GM19238 (cell line): ENCODE measurements at regions not wholly inside any gene's neighbourhood (a gene's known extent, or its start where the extent isn't known, plus 50 kb on each side); places are given as distances from the start of the nearest gene placed in this dataset.
"Not testable (repeated sequence)": the region's sequence is repeated elsewhere in the genome, so short reads cannot be mapped to it uniquely, and the experiment has no call there.

Experiments used
- DNase-seq: peaks from one replicate; pipeline ENCODE4 v3.0.0; 2011; ENCODE audit warnings: low spot score; ENCODE audit not compliant: insufficient read length

DNA sequence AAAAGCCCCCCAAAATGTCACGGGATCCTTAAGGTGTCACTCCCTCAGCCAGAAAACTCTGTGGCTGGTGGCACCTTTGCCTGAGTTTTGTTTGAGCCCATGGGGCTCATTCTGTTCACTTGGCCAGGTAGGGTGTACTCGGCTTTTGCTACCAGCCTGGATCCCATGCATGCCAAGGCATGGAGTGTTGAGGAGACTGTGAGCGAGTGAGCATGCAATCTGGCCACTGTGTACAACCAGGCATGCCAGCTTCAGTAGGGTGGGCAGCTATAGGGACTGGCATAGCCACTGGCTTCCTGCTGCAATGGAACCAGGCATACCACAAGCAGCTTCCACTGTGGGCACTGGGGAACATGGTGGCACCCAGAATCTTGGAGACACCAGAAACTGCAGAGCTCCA, 436.0 kb upstream of the GRM3 start:
- DNase-seq, result no peak

GRCh38 chr7:86202833-86203232, 440.9 kb upstream of the GRM3 start:
- DNase-seq, result no peak

GRCh38 chr7:86201767-86202166, 441.9 kb upstream of the GRM3 start:
- no peak for DNase-seq

- no peak for DNase-seq
Measured at GRCh38 chr7:86199881-86200614, 443.7 kb upstream of the GRM3 start.

DNA sequence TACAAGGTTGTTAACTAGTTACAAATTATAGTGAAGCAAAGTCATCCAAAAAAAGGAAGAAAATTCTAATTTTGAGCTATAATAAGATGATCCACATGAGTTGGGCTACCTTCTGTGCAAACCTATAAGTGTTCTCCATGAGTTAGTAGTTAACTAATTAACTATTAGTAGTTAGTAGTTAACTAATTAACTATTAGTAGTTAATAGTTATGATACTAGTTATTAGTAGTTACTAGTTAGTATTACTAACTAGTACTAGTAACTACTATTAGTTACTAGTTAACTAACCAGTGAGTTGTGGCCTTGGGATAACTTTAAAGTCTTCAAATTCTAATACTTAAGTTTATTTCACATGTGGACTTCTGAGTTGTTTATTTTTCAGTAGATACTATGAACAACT, 453.4 kb upstream of the GRM3 start:
- DNase-seq, result no peak

DNA sequence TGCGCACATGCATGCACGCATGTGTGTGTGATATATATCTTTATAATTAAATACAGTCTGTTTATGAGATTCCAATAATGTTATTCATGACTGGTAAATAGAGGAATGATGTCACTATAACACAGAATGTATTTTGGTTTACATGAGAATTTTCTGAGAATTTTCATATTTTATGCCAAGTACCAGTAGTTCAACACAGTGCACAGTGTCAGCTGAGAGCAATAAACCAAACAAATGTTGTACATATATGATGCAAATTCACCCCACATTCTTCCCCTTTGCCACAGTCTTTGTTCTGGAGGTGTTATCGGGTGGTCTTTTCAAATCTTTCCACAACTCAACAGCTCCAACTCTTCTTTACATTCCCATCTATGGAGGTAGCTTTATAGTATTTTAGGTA, 462.2 kb upstream of the GRM3 start:
- DNase-seq, result no peak

GRCh38 chr7:86164827-86165226, 478.9 kb upstream of the GRM3 start:
- no peak for DNase-seq

- DNase-seq, result no peak
Measured at GRCh38 chr7:86158111-86158510, 485.6 kb upstream of the GRM3 start.

DNA sequence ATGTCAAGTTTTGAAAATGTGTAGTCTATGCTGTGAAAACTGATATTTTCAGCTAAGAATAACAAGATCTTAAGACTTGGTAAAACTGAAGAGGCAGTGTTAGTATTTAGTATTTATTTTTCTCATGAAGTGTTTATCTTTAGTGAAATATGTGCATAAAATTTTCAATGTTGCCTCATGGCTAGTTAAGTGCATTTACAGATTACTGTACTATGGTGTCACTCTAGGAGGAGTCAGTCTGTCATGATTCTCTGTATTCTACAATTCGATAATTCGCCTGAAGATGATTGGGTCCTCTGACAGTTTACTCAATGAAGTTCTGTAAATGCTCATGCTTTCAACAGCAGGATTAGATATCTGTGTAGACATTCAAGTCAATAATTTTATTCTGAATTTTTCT, 488.1 kb upstream of the GRM3 start:
- DNase-seq, result no peak

DNA sequence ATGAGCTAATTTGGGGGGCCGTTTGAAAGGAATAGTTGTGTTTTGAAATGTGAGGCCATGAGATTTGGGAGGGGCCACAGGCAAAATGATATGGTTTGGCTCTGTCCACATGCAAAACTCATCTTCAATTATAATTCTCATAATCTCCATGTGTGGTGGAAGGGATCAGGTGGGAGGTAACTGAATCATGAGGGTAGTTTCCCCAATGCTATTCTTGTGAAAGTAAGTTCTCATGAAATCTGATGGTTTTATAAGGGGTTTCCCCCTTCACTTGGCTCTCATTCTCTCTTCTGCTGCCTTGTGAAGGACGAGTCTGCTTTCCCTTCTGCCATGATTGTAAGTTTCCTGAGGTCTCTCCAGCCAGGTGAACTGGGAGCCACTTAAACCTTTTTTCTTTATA, 490.8 kb upstream of the GRM3 start:
- DNase-seq, result no peak

- DNase-seq, result no peak
Measured at GRCh38 chr7:86149024-86149665, 494.6 kb upstream of the GRM3 start.

GRCh38 chr7:86148501-86148900, 495.2 kb upstream of the GRM3 start:
- DNase-seq, result no peak

DNA sequence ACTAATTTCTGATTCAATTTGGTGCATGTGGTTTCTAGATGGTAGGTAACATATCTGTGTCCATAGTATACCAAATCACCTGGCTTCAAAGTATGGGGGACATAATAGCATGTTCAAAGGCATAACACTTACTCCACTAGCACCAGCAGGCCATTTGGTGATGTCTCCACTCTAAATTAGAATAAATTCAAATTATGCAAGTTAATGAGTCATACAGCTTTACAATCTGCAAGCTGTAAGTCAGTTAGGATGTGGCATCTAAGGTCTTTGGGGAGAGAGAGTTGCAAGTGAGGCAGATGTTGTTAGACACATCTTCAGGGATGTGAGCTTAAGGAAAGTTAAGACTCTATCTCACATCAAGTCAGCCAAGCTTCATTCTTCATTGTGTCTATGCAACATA, 506.4 kb upstream of the GRM3 start:
- no peak for DNase-seq

GRCh38 chr7:86130268-86130667, 513.4 kb upstream of the GRM3 start:
- no peak for DNase-seq

- DNase-seq, result no peak
Measured at GRCh38 chr7:86123476-86123875, 520.2 kb upstream of the GRM3 start.

DNA sequence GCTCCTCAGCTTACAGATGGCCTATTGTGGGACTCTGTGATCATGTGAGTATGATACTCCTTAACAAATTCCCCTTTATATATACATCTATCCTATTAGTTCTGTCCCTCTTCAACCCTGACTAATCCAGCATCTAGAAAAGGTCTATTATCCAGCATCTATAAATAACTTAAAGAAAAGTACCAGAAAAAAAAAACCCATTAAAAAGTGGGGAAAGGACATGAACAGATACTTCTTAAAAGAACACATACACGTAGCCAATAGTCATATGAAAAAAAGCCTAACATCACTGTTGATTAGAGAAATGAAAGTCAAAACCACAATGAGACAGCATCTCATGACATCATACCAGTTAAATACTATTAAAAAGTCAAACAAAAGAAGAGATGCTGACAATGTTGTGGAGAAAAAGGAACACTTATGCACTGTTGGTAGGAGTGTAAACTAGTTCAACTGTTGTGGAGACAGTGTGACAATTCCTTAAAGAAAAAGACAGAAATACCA, 549.5 kb upstream of the GRM3 start:
- no peak for DNase-seq

DNA sequence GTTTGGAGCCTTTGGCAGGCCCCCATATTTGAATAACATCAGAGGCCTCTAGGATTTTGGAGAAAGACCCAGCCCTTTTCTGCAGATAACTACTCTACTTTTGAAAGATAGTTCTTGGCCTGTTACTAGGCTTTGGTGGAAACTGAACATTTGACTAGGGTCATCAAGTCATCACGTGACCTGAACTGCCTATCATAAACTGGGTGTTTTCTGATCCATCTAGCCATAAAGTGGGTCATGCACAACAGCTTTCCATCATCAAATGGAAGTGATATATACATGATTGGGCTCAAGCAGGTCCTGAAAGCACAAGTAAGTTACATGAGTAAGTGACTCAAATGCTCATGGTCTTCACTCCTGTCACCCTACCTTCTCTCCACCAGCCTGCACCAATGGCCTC, 552.3 kb upstream of the GRM3 start:
- DNase-seq, result no peak

DNA sequence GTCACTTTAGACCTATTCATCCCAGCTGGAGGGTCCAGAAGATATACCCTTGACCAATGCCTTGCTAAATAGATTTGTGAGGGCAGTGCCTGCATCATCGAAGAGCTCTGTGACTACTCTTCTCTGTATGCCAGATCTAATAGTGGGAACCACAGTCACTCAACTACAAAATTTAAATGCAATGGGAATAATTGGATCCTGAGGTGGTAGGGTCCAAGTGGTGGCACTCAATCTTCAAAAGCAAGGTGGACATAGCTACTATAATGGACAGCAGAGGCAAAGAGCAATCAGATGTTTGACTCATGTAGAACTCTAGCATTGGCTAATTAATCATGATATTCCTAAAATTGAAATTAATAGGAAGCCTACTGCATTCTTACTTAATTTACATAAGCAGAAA, 554.3 kb upstream of the GRM3 start:
- no peak for DNase-seq

GRCh38 chr7:86064572-86064971, 579.1 kb upstream of the GRM3 start:
- DNase-seq, result not testable (repeated sequence)

DNA sequence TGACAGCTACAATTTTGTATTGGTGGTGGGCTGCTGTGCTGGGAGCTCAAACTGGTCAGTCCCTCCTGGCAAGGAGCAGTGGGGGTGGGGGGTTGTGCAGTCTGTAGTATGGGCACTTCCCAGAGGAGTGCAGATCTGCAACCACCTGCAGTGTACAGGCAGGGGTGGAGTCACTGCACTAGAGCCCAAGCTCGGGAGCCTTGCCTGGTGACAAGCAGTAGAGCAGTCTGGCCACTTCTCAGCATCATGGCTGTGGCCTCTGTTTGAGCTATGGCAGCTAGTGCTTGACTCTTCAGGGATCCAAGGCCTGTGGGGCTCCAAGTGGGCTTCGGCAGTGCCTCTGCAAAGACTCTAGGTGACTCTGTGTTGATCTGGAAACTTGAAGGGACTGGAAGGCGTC, 585.1 kb upstream of the GRM3 start:
- DNase-seq, result no peak

DNA sequence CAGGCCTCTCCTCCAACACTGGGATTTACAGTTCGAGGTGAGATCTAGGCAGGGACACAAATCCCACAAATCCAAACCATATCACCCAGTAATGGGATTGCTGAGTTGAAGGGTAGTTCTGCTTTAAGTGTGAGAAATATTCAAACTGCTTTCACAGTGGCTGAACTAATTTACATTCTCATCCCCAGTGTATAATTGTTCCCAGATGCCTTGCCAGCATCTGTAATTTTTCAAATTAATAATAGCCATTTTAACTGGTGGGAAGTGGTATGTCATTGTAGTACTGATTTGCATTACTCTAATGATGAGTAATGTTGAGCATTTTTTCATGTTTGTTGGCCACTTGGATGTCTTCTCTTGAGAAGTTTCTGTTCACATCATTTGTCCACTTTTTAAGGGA, 592.8 kb upstream of the GRM3 start:
- DNase-seq, result no peak

DNA sequence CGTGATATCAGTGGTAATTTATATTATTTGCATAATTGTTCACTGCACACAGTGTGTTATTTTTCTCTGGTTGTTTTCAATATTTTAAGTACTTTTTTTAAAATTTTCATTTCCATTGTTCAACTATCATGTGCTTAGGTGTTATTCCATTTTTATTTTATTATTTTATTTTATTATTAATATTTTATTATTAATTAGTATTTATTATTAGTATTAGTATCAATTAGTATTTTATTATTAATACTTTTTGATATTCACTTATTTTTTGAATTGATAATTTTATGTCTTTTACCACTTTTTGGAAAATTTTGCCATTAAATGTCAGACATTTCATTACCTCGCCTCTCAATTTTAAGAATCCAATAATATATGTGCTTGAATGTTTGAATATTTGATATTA, 593.8 kb upstream of the GRM3 start:
- DNase-seq, result no peak

GRCh38 chr7:86045197-86045596, 598.5 kb upstream of the GRM3 start:
- not testable (repeated sequence) for DNase-seq
